NB4 (cell line): ENCODE measurements at regions not wholly inside any gene's neighbourhood (a gene's known extent, or its start where the extent isn't known, plus 50 kb on each side); places are given as distances from the start of the nearest gene placed in this dataset.

ENCODE experiments used
- DNase-seq: peaks from one replicate; pipeline ENCODE4 v3.0.0; 2010; ENCODE audit warnings: low read depth
- H3K4me3 ChIP-seq: one replicate; pipeline ENCODE4 v1.5.1; 2011; ENCODE audit warnings: mild to moderate bottlenecking, low read depth, low read length, moderate library complexity
- CTCF ChIP-seq: IDR thresholded peaks from one replicate; pipeline ENCODE4 v1.5.1; 2012; ENCODE audit warnings: low read depth, low read length
- MYC ChIP-seq: IDR thresholded peaks from 2 replicates; pipeline ENCODE4 v1.6.1; 2011; ENCODE audit warnings: low read depth, low read length
- POLR2A ChIP-seq: IDR thresholded peaks from 2 replicates; pipeline ENCODE4 v1.6.1; 2011; ENCODE audit warnings: mild to moderate bottlenecking; ENCODE audit not compliant: insufficient read length; ENCODE audit errors: extremely low read depth
- TF ChIP-seq, protein P1 (sequence below): IDR thresholded peaks from 2 replicates; pipeline ENCODE4 v1.6.1; 2011; ENCODE audit warnings: low read depth, low read length

- H3K4me3 ChIP-seq: no peak overlapping the region
- TF ChIP-seq POLR2A (no peak), CTCF (no peak), MYC (no peak)
- DNase-seq: no peak
Observed at GRCh38 chr6:163643866-163644265, 229.3 kb downstream of the QKI start.

DNA sequence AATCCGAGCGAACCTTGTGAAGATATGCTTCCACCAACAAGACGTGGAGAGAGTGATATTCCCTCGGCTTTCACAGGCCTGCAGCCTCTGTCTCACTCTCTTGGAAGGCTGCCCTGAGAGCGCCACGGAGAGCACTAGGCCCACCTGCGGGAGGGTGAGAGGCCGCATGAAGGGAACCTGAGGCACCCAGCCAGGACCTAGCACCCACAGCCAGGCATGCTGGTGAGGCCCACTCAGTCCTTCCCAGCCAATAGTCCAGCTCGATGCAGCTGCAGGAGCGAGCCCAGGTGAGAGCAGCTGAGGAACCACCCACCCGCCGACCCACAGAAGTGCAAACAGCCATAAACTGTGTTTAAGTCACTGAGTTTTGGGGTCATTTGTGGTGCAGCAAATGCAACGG, 227.2 kb downstream of the QKI start:
- DNase-seq: no peak
- no peak overlapping the region for H3K4me3 ChIP-seq
- TF ChIP-seq, protein P1, sequence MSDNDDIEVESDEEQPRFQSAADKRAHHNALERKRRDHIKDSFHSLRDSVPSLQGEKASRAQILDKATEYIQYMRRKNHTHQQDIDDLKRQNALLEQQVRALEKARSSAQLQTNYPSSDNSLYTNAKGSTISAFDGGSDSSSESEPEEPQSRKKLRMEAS: no peak
- no peak for TF ChIP-seq POLR2A
- TF ChIP-seq CTCF: no peak
- no peak for TF ChIP-seq MYC

GRCh38 chr6:163640641-163641040, 226.1 kb downstream of the QKI start:
- TF ChIP-seq CTCF: no peak
- TF ChIP-seq POLR2A: no peak
- TF ChIP-seq, protein P1: no peak
- TF ChIP-seq MYC: no peak
- no peak overlapping the region for H3K4me3 ChIP-seq
- no peak for DNase-seq

DNA sequence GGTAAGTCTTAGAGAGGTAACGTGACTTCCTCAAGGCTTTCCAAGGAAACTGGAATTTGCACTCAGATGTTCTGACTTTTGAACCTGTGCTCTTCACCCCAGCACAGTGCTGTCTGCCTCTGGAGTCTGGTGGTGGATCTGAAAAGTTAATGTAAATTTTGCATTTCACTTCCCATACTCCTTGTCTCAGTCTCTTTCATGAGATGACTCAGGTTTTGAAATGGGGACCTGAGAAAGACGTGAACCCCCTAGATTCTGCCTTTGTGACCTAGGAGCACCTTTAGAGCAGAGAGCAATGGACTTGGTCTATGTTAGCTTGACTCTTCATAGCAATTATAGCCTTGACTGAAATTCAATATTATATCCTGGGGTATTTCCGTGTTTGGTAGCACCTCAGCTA, 223.0 kb downstream of the QKI start:
- no peak for DNase-seq
- H3K4me3 ChIP-seq: no peak overlapping the region
- no peak for TF ChIP-seq CTCF
- TF ChIP-seq POLR2A: no peak
- TF ChIP-seq MYC: no peak
- TF ChIP-seq, protein P1: no peak

DNA sequence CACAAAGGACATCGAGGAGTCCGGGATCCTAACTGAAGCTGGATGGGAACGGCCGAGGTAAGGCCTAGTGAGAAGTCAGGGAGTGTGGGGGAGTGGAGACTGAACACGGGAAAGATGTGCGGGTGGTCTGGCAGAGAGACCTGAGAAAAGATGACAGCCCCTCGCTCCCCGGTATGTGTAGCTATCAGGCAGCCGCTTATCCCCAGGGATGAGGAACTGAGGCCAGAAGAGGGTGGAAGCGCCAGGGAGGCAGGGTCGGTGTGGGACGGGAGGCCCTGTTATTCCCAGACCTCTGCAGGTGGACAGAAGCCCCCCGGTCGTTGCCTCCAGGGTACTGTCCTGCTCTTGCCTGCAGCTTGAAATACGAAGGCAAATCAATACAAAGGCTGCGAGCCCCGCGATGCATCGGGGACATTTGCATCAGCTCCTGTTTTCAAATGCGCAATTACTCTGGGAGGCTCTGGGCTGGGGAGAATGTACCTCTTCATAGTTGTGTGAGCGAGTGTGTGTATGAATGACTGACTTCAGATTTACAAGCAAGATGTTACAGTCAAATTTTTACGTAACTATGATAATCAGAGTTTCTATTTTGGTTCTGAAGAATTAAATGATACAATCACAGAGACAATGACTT, 221.3 kb downstream of the QKI start:
- no peak overlapping the region for H3K4me3 ChIP-seq
- no peak for DNase-seq
- no peak for TF ChIP-seq MYC
- no peak for TF ChIP-seq POLR2A
- no peak for TF ChIP-seq CTCF
- TF ChIP-seq, protein P1: no peak

DNA sequence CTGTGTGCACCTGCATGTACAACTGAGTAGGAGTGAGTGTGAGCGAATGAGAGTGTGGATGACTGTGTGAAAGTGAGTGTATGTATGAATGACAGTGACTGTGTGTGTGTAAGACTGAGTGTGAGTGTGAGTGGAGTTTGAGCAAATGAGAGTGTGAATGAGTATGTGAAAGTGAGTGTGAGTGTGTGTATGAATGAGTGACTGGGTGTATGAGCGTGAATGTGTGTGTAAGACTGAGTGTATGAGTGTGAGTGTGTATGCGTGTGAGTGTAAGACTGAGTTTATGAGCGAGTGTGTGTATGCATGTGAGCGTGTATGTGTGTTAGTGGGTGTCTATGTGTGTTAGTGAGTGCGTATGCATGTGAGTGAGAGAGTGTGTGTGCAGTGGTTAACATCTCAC, 220.8 kb downstream of the QKI start:
- no peak overlapping the region for H3K4me3 ChIP-seq
- TF ChIP-seq CTCF (no peak), MYC (no peak), POLR2A (no peak)
- TF ChIP-seq, protein P1: no peak
- DNase-seq: no peak
